ENCODE measurements at regions not wholly inside any gene's neighbourhood (a gene's known extent, or its start where the extent isn't known, plus 50 kb on each side); places are given as distances from the start of the nearest gene placed in this dataset.
"Not testable (repeated sequence)": the region's sequence is repeated elsewhere in the genome, so short reads cannot be mapped to it uniquely, and the experiment has no call there.

GRCh38 chr6:114712129-114712662 is 369.4 kb upstream of the HS3ST5 start:
- intact Hi-C loops (cut with micrococcal nuclease) = no loop called here
- ATAC-seq (no peak), DNase-seq (no peak)

GRCh38 chr6:114707081-114707620 is 364.3 kb upstream of the HS3ST5 start:
- DNase-seq (no peak), ATAC-seq (no peak)
- intact Hi-C loops (cut with micrococcal nuclease) = no loop called here

- intact Hi-C loops (cut with micrococcal nuclease) = no loop called here
- DNase-seq (no peak), ATAC-seq (no peak)
Measured at GRCh38 chr6:114690625-114691024, 347.8 kb upstream of the HS3ST5 start.

- DNase-seq (no peak), ATAC-seq (no peak)
- intact Hi-C loops (cut with micrococcal nuclease) = no loop called here
Measured at GRCh38 chr6:114659513-114659912, 316.7 kb upstream of the HS3ST5 start.

- intact Hi-C loops (cut with micrococcal nuclease) = no loop called here
- DNase-seq = no peak
- ATAC-seq = no peak
Measured at GRCh38 chr6:114651611-114652010, 308.8 kb upstream of the HS3ST5 start.

- ATAC-seq (no peak), DNase-seq (no peak)
- intact Hi-C loops (cut with micrococcal nuclease) = no loop called here
Measured at GRCh38 chr6:114650891-114651290, 308.1 kb upstream of the HS3ST5 start.

- no peak for DNase-seq
- intact Hi-C loops (cut with micrococcal nuclease) = no loop called here
- ATAC-seq = no peak
Measured at GRCh38 chr6:114649298-114649697, 306.5 kb upstream of the HS3ST5 start.

GRCh38 chr6:114648847-114649246 is 306.0 kb upstream of the HS3ST5 start:
- no peak for DNase-seq
- intact Hi-C loops (cut with micrococcal nuclease) = no loop called here
- ATAC-seq = no peak

GRCh38 chr6:114638341-114638740 is 295.5 kb upstream of the HS3ST5 start:
- ATAC-seq = no peak

GRCh38 chr6:114634016-114634415 is 291.2 kb upstream of the HS3ST5 start:
- ATAC-seq (no peak), DNase-seq (no peak)
- intact Hi-C loops (cut with micrococcal nuclease) = no loop called here

More at GRCh38 chr6:114638341-114638740, 295.5 kb upstream of the HS3ST5 start:
- intact Hi-C loops (cut with micrococcal nuclease) = no loop called here
- no peak for DNase-seq

- ATAC-seq; DNase-seq; intact Hi-C loops (cut with micrococcal nuclease): not testable (repeated sequence)
Measured at GRCh38 chr6:114626226-114626625, 283.4 kb upstream of the HS3ST5 start.

- no peak for DNase-seq
- ATAC-seq = no peak
- intact Hi-C loops (cut with micrococcal nuclease) = no loop called here
Measured at GRCh38 chr6:114619621-114620200, 276.9 kb upstream of the HS3ST5 start.

GRCh38 chr6:114611696-114612095 is 268.9 kb upstream of the HS3ST5 start:
- DNase-seq (no peak), ATAC-seq (no peak)
- intact Hi-C loops (cut with micrococcal nuclease) = no loop called here

GRCh38 chr6:114608091-114608490 is 265.3 kb upstream of the HS3ST5 start:
- DNase-seq = no peak
- intact Hi-C loops (cut with micrococcal nuclease) = no loop called here
- ATAC-seq = no peak

- ATAC-seq (no peak), DNase-seq (no peak)
- intact Hi-C loops (cut with micrococcal nuclease) = no loop called here
Measured at GRCh38 chr6:114605656-114606055, 262.8 kb upstream of the HS3ST5 start.

- ATAC-seq = no peak
- DNase-seq = no peak
- intact Hi-C loops (cut with micrococcal nuclease) = no loop called here
Measured at GRCh38 chr6:114600381-114600780, 257.6 kb upstream of the HS3ST5 start.

- ATAC-seq (no peak), DNase-seq (no peak)
- intact Hi-C loops (cut with micrococcal nuclease) = no loop called here
Measured at GRCh38 chr6:114595591-114595990, 252.8 kb upstream of the HS3ST5 start.

GRCh38 chr6:114595186-114595585 is 252.4 kb upstream of the HS3ST5 start:
- no peak for ATAC-seq
- intact Hi-C loops (cut with micrococcal nuclease) = no loop called here
- no peak for DNase-seq

GRCh38 chr6:114592506-114592905 is 249.7 kb upstream of the HS3ST5 start:
- intact Hi-C loops (cut with micrococcal nuclease) = no loop called here
- DNase-seq (no peak), ATAC-seq (no peak)

- ATAC-seq (no peak), DNase-seq (no peak)
- intact Hi-C loops (cut with micrococcal nuclease) = no loop called here
Measured at GRCh38 chr6:114588726-114589125, 245.9 kb upstream of the HS3ST5 start.

- DNase-seq (no peak), ATAC-seq (no peak)
- intact Hi-C loops (cut with micrococcal nuclease) = no loop called here
Measured at GRCh38 chr6:114586298-114586697, 243.5 kb upstream of the HS3ST5 start.
